HG02970 (cell line): ENCODE measurements at regions not wholly inside any gene's neighbourhood (a gene's known extent, or its start where the extent isn't known, plus 50 kb on each side); places are given as distances from the start of the nearest gene placed in this dataset.
"Not testable (repeated sequence)": the region's sequence is repeated elsewhere in the genome, so short reads cannot be mapped to it uniquely, and the experiment has no call there.

Experiments used
- ATAC-seq: cut with Tn5 transposase; IDR thresholded peaks from one replicate; pipeline ENCODE4 v1.9.1; 2021; ENCODE audit warnings: mild to moderate bottlenecking, moderate library complexity, moderate number of reproducible peaks; ENCODE audit not compliant: unreplicated experiment, low FRiP score

GRCh38 chr4:33831442-33832066 lies 2412.8 kb downstream of the ARAP2 start:
- ATAC-seq = no peak

- ATAC-seq = not testable (repeated sequence)
Observed at GRCh38 chr4:33835764-33836163, 2408.6 kb downstream of the ARAP2 start.

GRCh38 chr4:33837043-33837838 lies 2407.1 kb downstream of the ARAP2 start:
- ATAC-seq = no peak

- no peak for ATAC-seq
Observed at GRCh38 chr4:33841120-33841519, 2403.2 kb downstream of the ARAP2 start.

GRCh38 chr4:33850371-33850902 lies 2393.9 kb downstream of the ARAP2 start:
- no peak for ATAC-seq

- ATAC-seq = not testable (repeated sequence)
Observed at GRCh38 chr4:33853670-33854069, 2390.6 kb downstream of the ARAP2 start.

- no peak for ATAC-seq
Observed at GRCh38 chr4:33864290-33864859, 2379.9 kb downstream of the ARAP2 start.

GRCh38 chr4:33873791-33874190 lies 2370.5 kb downstream of the ARAP2 start:
- ATAC-seq = no peak

GRCh38 chr4:33878710-33879109 lies 2365.6 kb downstream of the ARAP2 start:
- ATAC-seq = no peak

GRCh38 chr4:33881176-33881575 lies 2363.1 kb downstream of the ARAP2 start:
- ATAC-seq = no peak

GRCh38 chr4:33882246-33882990 lies 2361.9 kb downstream of the ARAP2 start:
- no peak for ATAC-seq

GRCh38 chr4:33883111-33883510 lies 2361.2 kb downstream of the ARAP2 start:
- ATAC-seq = no peak

- ATAC-seq = no peak
Observed at GRCh38 chr4:33886356-33886755, 2358.0 kb downstream of the ARAP2 start.

- ATAC-seq = no peak
Observed at GRCh38 chr4:33890841-33891240, 2353.5 kb downstream of the ARAP2 start.

GRCh38 chr4:33911959-33912358 lies 2332.4 kb downstream of the ARAP2 start:
- no peak for ATAC-seq

- no peak for ATAC-seq
Observed at GRCh38 chr4:33914386-33914785, 2329.9 kb downstream of the ARAP2 start.

GRCh38 chr4:33923469-33923868 lies 2320.8 kb downstream of the ARAP2 start:
- no peak for ATAC-seq

GRCh38 chr4:33924239-33924638 lies 2320.1 kb downstream of the ARAP2 start:
- no peak for ATAC-seq

- ATAC-seq = no peak
Observed at GRCh38 chr4:33924811-33925210, 2319.5 kb downstream of the ARAP2 start.

- no peak for ATAC-seq
Observed at GRCh38 chr4:33930497-33930896, 2313.8 kb downstream of the ARAP2 start.

GRCh38 chr4:33931026-33931425 lies 2313.3 kb downstream of the ARAP2 start:
- no peak for ATAC-seq
